Right renal pelvis (tissue), 4 donors: ENCODE measurements at regions not wholly inside any gene's neighbourhood (a gene's known extent, or its start where the extent isn't known, plus 50 kb on each side); places are given as distances from the start of the nearest gene placed in this dataset.

Experiments
- DNase-seq, 4 donors: peaks; one replicate each; pipeline ENCODE4 v3.0.0-alpha.2; 2013; ENCODE audit warnings: low read depth in 4 of 4, low spot score in 3 of 4, missing footprints in 1 of 4

DNA sequence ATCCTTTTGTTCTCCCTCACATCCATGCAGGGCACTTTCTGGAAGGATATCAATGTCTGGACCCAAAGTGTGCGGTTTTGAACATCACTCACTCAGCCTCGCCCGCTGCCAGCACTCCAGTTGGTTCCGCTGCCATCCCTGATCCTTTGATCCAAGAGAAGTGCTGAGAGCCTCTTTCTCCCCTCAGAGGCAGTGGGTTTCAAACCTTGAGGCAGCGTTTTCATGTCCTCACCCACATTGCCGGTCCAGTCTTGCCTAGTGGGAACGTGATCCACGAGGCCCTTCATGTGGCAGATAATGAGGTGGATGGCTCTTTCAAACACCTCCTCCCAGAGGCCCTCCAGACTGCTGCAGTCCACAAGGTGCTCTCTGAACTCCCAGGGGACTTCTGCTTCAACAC is 122.2 kb downstream of the ACTL8 start:
- DNase-seq, result no peak

GRCh38 chr1:17877896-17878295 is 122.8 kb downstream of the ACTL8 start:
- no peak for DNase-seq

DNA sequence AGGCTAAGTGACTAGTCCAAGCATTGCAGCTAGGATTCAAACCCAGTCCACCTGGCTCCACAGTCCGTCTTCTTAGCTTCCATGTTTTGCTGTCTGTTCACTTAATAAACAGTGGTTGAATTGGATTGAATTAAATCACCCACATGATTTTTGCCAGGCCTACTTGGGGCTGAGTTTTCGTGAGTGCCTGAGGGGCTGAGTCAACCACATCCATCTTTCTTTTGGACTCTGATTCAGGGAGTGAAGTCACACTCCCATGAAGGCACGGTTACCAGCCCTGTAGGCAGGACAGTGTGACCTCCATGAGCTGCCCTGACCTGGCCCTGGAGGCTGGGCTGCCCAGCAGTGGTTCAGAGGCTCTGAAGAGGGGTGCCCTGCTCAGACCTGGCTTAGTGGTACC is 123.7 kb downstream of the ACTL8 start:
- no peak for DNase-seq

GRCh38 chr1:17880449-17880848 is 125.3 kb downstream of the ACTL8 start:
- no peak for DNase-seq

- no peak for DNase-seq
These were observed 126.6 kb downstream of the ACTL8 start for GRCh38 chr1:17881761-17882160.

GRCh38 chr1:17883136-17883535 is 128.0 kb downstream of the ACTL8 start:
- no peak for DNase-seq

- no peak for DNase-seq
These were observed 128.7 kb downstream of the ACTL8 start for GRCh38 chr1:17883662-17884395.

DNA sequence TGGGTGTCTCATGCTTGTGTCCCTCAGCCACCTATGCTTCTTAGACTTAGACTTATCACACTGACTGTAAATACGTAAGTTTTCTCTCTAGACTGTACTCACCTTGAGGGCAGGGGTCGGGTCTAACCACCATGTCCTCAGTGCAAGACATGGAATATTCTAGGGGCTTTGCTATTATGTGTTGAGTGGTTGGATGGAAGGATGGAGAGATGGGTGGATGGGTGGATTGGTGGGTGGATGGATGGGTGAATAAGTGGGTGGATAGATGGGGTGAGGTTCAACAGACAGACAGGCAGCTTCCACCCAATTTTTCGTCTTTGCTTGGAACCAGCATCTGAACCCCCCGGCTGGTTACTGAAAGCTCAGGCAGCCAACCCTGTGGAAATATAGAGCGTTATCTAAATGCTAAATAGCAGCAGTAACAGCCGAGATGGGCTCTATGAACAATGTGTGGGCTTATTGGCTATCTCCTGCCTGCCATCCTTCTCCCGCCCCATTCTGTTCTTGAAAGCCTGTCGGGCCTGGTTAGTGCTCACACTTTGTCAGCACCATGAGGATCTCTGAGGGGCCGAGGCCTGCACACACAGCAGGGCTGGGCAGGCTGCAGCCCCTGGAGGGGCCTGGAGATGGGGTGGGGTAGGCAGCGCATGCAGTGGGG is 130.7 kb downstream of the ACTL8 start:
- no peak for DNase-seq

DNA sequence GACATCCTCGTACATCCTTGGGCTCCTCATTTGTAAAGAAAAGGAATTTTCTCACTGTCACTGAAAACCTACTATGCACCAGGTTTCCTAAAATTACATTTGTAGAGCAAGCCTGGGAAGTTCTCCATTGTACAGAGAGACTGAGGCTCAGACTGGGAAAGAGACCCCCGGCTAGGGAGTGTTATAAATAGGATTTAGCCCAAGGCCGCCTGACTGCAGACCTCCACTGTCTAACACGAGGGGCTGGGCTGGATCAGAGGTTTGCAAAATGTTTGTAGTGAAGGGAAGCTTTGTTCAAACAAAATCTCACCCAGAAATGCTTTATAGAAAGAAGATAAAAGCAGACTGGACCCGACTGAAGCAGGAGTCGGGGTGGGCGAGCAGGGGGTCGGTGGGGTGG is 131.3 kb downstream of the ACTL8 start:
- no peak for DNase-seq

GRCh38 chr1:17886838-17887441 is 131.8 kb downstream of the ACTL8 start:
- no peak for DNase-seq

- DNase-seq, result no peak
These were observed 132.7 kb downstream of the ACTL8 start for GRCh38 chr1:17887661-17888371.

- DNase-seq, result no peak
These were observed 135.1 kb downstream of the ACTL8 start for GRCh38 chr1:17890056-17890814.

DNA sequence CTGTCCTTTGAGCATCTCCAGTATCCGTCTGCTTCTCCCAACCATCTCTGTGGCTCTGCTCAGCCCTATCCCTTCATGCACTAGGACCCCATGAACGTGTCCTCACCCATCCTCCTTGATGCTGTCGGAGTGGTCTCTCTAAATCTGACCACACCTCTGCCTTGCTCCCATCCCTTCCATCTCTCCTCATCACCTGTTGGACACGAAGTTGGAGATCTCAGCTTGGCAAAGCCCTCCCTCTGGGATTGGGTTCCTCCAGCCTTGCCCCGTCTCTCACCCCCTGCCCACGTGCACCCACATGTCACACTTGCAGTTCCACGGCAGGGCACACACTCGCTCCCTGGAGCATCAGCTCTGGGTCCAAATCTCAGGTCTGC is 135.7 kb downstream of the ACTL8 start:
- no peak for DNase-seq

DNA sequence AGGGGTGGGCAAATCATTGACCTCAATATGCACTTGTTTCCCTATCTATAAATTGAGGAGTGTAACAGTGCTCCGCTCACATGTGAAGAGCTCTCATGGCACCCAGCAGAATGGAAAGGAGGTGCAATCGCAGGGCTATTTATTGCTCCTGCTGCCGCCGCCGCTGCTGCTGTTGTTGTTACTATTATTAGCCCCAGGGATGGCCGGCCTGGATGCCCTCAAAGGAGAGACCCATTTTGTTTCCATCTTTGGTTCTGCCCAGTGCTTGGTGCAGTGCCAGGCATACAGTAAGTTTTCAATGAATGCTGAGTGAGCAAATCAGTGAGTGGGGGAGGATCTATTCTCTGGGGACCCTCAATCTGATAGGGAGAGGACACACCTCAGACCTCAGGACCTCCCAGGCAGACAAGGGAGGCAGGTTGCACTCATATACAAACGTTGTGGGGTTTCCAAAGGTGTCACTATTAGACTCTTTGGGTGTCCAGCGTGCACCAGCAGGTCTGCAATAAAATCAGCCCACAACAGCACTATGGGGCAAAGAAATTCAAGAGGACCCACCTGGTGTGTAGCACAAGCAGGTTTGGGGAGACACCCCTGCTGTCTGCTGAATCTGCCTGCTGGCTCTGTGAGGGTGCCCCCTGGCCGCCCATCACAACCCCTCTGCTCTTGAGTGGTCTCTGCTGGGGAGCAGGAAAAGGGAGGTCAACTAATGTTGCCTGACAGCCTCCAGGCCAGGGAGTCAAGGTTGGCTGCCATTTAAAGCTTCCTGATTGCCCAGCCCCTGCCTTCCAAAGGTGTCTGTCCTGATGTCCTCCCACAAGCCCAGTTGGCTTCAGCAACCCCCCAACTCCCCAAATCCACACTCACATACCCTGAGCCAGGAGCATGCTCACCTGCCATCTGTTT is 136.3 kb downstream of the ACTL8 start:
- DNase-seq, result no peak

DNA sequence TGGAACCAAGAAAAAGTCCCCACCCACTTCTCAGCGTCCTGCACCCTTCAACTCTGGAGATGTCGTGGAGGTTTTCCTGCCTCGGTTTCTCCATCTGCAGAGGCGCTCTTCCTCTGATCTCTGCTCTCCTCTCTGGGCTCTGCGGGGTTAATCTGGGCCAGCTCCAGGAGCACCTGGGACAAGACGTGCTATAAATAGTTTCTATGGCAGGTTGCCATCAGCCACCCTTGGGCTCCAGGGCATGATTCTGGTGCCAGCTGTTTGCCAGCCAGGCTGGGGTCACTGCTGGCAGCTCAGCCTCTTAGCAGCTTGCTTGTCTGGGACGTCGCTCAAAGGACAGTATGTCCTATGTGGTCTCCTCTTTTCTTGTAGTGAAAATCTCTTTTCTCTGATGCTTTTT is 137.1 kb downstream of the ACTL8 start:
- DNase-seq, result no peak

DNA sequence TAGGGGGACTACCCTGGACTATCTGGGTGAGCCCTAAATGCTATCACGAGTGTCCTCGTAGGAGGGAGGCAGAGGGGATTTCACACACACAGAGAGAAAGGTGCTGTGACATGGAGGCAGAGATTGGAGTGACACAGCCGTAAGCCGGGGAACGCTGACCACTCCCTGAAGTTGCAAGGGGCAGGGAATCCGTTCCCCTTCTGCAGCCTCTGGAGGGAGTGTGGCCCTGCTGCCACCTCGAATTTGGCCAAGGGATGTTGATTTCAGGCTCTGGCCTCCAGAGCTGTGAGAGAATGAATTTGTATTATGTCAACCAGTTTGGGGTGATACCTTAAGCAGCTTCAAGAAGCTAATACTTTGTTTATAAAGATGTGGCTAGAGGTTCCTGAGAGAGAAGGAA is 137.7 kb downstream of the ACTL8 start:
- no peak for DNase-seq

DNA sequence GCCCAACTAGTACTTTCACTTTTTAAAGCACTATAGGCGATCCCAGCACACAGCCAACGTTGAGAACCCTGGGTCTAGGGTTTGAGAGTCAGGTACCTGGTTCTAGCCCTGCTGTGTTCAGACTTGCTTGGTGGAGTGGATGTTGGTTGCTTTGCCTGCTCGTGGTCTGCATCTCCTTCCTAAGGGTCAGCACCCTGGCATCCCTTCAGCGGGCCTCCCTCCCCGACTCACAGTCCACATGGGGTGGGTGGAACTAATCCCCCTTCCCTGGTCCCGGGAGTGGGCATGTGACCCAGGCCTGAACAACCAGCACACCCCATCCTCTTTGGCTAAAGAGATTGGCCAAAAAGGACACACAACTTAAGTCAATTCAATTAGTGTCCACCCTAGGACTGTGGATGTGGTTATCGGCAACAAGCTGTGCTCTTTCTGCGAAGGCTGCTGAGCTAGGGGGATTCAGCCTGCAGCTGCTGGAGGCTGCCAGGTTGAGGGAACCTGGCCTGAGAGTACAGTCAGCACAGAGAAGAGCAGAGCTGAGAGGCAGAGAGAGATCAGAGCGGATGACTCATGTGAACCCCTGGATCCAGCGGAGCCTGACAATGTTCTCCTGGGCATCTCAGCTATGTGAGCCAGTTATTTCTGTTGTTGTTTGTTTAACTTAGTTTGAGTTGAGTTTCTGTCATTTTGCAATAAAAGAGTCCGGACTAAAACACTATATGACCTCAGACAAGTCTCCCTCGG is 138.9 kb downstream of the ACTL8 start:
- no peak for DNase-seq

GRCh38 chr1:17895401-17895800 is 140.3 kb downstream of the ACTL8 start:
- DNase-seq, result no peak

- no peak for DNase-seq
These were observed 140.9 kb downstream of the ACTL8 start for GRCh38 chr1:17895986-17896385.
